ENCODE measurements at regions not wholly inside any gene's neighbourhood (a gene's known extent, or its start where the extent isn't known, plus 50 kb on each side); places are given as distances from the start of the nearest gene placed in this dataset.

- TF ChIP-seq CTCF (IDR thresholded peaks at IDR 0.05; ENCODE audit: low read depth, low read length, missing input control), result no peak
- no peak for TF ChIP-seq GABPA (IDR thresholded peaks at IDR 0.05 in 1 of 2, conservative IDR thresholded peaks at IDR 0.05 in 1 of 2)
- no peak for TF ChIP-seq RAD21 (IDR thresholded peaks at IDR 0.05)
- no peak for TF ChIP-seq SP1 (IDR thresholded peaks at IDR 0.05)
- no peak for TF ChIP-seq YY1 (IDR thresholded peaks at IDR 0.05)
- TF ChIP-seq MAX (IDR thresholded peaks at IDR 0.05), result no peak
- no peak for TF ChIP-seq TAF1 (conservative IDR thresholded peaks at IDR 0.05)
- no peak for TF ChIP-seq REST (IDR thresholded peaks at IDR 0.05)
- TF ChIP-seq ATF3 (IDR thresholded peaks at IDR 0.05), result no peak
- no peak for TF ChIP-seq FOXA1 (IDR thresholded peaks at IDR 0.05)
- TF ChIP-seq RXRA (IDR thresholded peaks at IDR 0.05), result no peak
Observed at GRCh38 chr15:48006031-48006511, 114.7 kb upstream of the SLC24A5 start.

Data from liver (tissue), 3 donors.